MCF 10A (cell line): ENCODE measurements at regions not wholly inside any gene's neighbourhood (a gene's known extent, or its start where the extent isn't known, plus 50 kb on each side); places are given as distances from the start of the nearest gene placed in this dataset.
A peak's percentile ranks its signal among the peaks of the same experiment; 100 is the strongest.

ENCODE experiments used
- BruUV-seq: library from RNA; stranded (reverse); fragments of 400-500 nt; replicated peaks from 2 replicates; lab custom pipeline; 2021; lab: Mats Ljungman, UMichigan
- CTCF ChIA-PET: fragments of 300-600 bp; sonication (Branson Sonifier 250); formaldehyde crosslinking; extraction: SDS; loops from one replicate; lab custom pipeline; 2021; ENCODE audit warnings: antibody characterized with exemption, inconsistent platforms; lab: Yijun Ruan, JAX
- POLR2A ChIA-PET: fragments of 300-600, 350-650 bp; sonication (Branson Sonifier 250); formaldehyde crosslinking; extraction: SDS; loops from one replicate; lab custom pipeline; 2020; ENCODE audit warnings: antibody characterized with exemption, inconsistent platforms; lab: Yijun Ruan, JAX
- DNase-seq: peaks from one replicate; pipeline ENCODE4 v3.0.0-alpha.2; 2018; ENCODE audit not compliant: unreplicated experiment
- H3K27ac Mint-ChIP-seq: one replicate; pipeline ENCODE4 v1.8.0; 2022; ENCODE audit warnings: mild to moderate bottlenecking, low read depth, mixed read lengths; ENCODE audit not compliant: unreplicated experiment
- H3K27me3 Mint-ChIP-seq: one replicate; pipeline ENCODE4 v1.8.0; 2022; ENCODE audit warnings: mixed read lengths; ENCODE audit not compliant: insufficient read depth, unreplicated experiment
- H3K36me3 Mint-ChIP-seq: one replicate; pipeline ENCODE4 v1.8.0; 2022; ENCODE audit warnings: mild to moderate bottlenecking, moderate library complexity, mixed read lengths; ENCODE audit not compliant: insufficient read depth, unreplicated experiment
- H3K4me1 Mint-ChIP-seq: one replicate; pipeline ENCODE4 v1.8.0; 2022; ENCODE audit warnings: mixed read lengths; ENCODE audit not compliant: insufficient read depth, unreplicated experiment
- H3K4me3 Mint-ChIP-seq: one replicate; pipeline ENCODE4 v1.8.0; 2022; ENCODE audit warnings: mild to moderate bottlenecking, moderate library complexity, mixed read lengths; ENCODE audit not compliant: unreplicated experiment
- H3K9me3 Mint-ChIP-seq: one replicate; pipeline ENCODE4 v1.8.0; 2022; ENCODE audit warnings: mixed read lengths; ENCODE audit not compliant: unreplicated experiment
- intact Hi-C: fragments of 100-400 bp; cut with micrococcal nuclease; formaldehyde crosslinking; loops from 2 replicates; pipeline ENCODE4 v1.14.1; 2022
- TF ChIP-seq, protein P1 (sequence below): fragments of 200-600 bp; IDR thresholded peaks from one replicate; pipeline ENCODE4 v1.8.0; 2022; ENCODE audit warnings: antibody characterized with exemption, mild to moderate bottlenecking; ENCODE audit not compliant: unreplicated experiment

DNA sequence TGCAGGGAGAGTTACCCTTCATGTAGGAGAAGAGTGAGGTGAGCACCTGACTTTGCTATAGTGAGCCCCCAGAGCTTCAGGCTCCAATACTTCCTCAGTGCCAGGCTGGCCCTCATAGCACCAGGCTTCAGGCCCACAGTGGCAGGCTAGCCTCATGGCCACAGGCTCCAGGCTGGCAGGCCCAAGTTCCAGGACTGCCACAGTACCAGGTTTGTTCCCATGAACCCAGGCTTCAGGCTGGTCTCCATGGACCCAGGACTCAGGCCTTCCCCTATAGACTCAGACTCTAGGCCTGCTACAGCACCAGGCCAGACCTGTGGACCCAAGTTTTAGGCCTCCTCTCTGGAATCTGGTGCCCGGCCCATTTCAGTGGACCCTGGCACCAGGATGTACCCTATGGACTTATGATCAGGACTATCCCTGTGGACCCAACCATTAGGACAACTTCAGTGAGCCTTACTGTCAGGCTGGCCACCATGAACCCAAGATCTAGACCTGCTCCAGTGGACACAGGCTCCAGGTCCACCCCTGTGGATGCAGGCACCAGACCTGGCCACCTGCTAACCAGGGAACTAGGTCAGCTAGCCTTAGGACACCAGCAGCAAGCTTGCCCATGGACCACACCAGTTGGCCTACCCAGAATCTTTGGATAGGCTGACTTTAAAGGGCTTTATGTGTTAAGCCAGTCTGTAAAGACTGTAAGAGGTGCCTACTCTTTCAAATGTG is 658.2 kb downstream of the KLHL13 start:
- TF ChIP-seq, protein P1, sequence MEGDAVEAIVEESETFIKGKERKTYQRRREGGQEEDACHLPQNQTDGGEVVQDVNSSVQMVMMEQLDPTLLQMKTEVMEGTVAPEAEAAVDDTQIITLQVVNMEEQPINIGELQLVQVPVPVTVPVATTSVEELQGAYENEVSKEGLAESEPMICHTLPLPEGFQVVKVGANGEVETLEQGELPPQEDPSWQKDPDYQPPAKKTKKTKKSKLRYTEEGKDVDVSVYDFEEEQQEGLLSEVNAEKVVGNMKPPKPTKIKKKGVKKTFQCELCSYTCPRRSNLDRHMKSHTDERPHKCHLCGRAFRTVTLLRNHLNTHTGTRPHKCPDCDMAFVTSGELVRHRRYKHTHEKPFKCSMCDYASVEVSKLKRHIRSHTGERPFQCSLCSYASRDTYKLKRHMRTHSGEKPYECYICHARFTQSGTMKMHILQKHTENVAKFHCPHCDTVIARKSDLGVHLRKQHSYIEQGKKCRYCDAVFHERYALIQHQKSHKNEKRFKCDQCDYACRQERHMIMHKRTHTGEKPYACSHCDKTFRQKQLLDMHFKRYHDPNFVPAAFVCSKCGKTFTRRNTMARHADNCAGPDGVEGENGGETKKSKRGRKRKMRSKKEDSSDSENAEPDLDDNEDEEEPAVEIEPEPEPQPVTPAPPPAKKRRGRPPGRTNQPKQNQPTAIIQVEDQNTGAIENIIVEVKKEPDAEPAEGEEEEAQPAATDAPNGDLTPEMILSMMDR = no peak
- Mint-ChIP-seq H3K4me1 (no peaks in the 10 kb centered on the region), H3K4me3 (no peak overlapping the region), H3K36me3 (no peaks in the 10 kb centered on the region), H3K27ac (no peak overlapping the region), H3K9me3 (peaks cover 7% of the 10 kb centered on the region), H3K27me3 (no peaks in the 10 kb centered on the region)
- no peak for DNase-seq
- intact Hi-C loops = no loop called here
- ChIA-PET CTCF (no interaction called here), POLR2A (no interaction called here)
- BruUV-seq = no TSS peak

DNA sequence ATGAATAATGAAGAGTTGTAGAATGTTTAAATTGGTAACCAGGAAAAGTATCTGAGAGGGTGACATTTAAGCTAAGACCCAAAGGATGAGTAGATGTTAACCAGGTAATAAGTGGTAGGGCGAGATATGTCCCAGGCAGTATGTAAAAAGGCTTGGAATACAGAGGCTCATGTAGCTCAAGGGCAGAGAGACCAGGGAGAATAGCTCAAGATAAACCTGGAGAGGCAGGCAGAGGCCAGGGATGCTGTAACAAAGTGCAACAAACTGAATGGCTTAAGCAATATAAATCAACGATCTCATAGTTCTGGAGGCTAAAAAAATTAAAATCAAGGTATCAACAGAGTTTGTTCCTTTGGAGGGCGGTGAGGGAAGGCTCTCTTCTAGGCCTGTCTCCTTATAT is 660.8 kb downstream of the KLHL13 start:
- CTCF ChIA-PET = no interaction called here
- Mint-ChIP-seq H3K27me3 (no peaks in the 10 kb centered on the region), H3K9me3 (peaks cover 7% of the 10 kb centered on the region), H3K4me1 (no peaks in the 10 kb centered on the region), H3K36me3 (no peaks in the 10 kb centered on the region), H3K4me3 (no peak overlapping the region), H3K27ac (no peak overlapping the region)
- no peak for DNase-seq
- TF ChIP-seq, protein P1 = no peak
- intact Hi-C loops = no loop called here
- BruUV-seq = no TSS peak
- POLR2A ChIA-PET = no interaction called here

DNA sequence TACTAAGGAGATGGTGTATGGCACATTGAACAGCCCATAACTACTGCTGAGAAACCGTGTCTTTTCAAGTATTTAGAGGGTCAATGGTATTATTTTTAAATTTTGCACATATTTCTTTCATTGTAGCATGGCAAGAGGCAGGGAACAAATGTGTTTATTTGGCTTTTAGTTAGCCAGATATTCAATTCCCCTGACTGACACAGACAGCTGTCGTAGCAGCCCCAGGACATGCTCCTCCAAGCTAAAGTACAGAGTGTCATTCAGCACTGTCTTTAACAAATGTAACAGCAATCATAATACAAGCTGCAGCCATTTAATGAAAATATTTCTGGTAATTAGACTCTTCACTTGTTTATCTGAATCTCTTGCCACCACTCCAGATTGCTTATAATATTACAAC is 687.1 kb downstream of the KLHL13 start:
- Mint-ChIP-seq H3K9me3 (peaks cover 30% of the 10 kb centered on the region), H3K36me3 (no peaks in the 10 kb centered on the region), H3K27me3 (no peaks in the 10 kb centered on the region), H3K4me3 (no peak overlapping the region), H3K27ac (no peak overlapping the region), H3K4me1 (no peaks in the 10 kb centered on the region)
- POLR2A ChIA-PET = no interaction called here
- BruUV-seq = no TSS peak
- TF ChIP-seq, protein P1 = no peak
- CTCF ChIA-PET = no interaction called here
- no peak for DNase-seq
- intact Hi-C loops = no loop called here

DNA sequence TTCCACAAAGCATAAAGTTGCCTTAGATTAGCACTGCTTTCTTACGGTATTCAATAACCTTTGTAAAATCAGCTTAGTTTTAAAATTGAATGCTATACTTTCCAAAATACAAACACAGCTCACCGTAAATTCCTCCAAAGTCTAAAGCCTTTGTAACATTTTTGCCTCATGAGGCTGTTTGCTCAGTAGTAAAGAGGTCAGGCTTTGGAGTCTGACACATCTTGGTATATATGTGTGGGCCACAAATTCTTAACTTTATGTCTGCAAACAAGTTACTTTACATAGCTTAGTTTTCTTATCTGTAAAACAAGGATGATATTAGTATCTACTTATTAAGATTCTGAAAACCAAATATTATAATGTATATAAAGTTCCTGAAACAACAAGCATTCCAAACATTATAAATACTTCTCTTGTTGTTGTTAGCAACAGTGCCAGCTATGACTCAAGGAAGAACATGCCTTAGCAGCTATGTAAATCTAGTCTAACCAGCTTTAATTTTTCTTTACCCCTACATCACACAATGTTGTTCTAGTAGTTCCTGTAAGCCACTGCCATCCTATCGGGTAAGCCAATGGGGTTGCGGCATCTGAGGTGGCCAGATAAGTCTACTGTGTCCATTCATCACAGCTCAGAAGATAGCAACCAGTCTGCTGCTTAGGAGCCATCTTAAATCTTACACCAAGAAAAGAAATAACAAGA is 709.0 kb downstream of the KLHL13 start:
- Mint-ChIP-seq H3K36me3 (no peaks in the 10 kb centered on the region), H3K27me3 (no peaks in the 10 kb centered on the region), H3K9me3 (peaks cover 14% of the 10 kb centered on the region), H3K4me1 (peaks cover 5% of the 10 kb centered on the region), H3K4me3 (no peak overlapping the region), H3K27ac (peak overlapping the region; percentile 85)
- CTCF ChIA-PET = interaction anchor here (1.1 kb wide), 1 partner anchor 14 kb away, joined by 3 read pairs; no protein-coding TSS in a partner anchor
- BruUV-seq = no TSS peak
- intact Hi-C loops = no loop called here
- POLR2A ChIA-PET = interaction anchor here (1.1 to 2.7 kb wide), 2 partner anchors 10 to 29 kb away, joined by 4 to 7 read pairs; no protein-coding TSS in a partner anchor
- TF ChIP-seq, protein P1 = no peak
- DNase-seq = peak; percentile 17
